NCI-H2196 treated with DMSO at 0.1 percent for 48 hours (cell line): ENCODE measurements at regions not wholly inside any gene's neighbourhood (a gene's known extent, or its start where the extent isn't known, plus 50 kb on each side); places are given as distances from the start of the nearest gene placed in this dataset.

Experiments used
- DNase-seq: peaks from one replicate; lab custom pipeline; 2025; ENCODE audit not compliant: unreplicated experiment; lab: John Stamatoyannopoulos, UW

GRCh38 chrX:7294483-7294882, 146.5 kb upstream of the PUDP start:
- no peak for DNase-seq

- no peak for DNase-seq
Measured at GRCh38 chrX:7286168-7286837, 138.3 kb upstream of the PUDP start.

GRCh38 chrX:7285765-7286164, 137.8 kb upstream of the PUDP start:
- DNase-seq: no peak

GRCh38 chrX:7283741-7284140, 135.8 kb upstream of the PUDP start:
- DNase-seq: no peak

GRCh38 chrX:7280520-7280919, 132.6 kb upstream of the PUDP start:
- DNase-seq: no peak

GRCh38 chrX:7272346-7272745, 124.4 kb upstream of the PUDP start:
- no peak for DNase-seq

- no peak for DNase-seq
Measured at GRCh38 chrX:7270933-7271332, 123.0 kb upstream of the PUDP start.

GRCh38 chrX:7269991-7270390, 122.0 kb upstream of the PUDP start:
- no peak for DNase-seq

GRCh38 chrX:7269589-7269988, 121.6 kb upstream of the PUDP start:
- DNase-seq: no peak

- DNase-seq: no peak
Measured at GRCh38 chrX:7266288-7266687, 118.3 kb upstream of the PUDP start.

- no peak for DNase-seq
Measured at GRCh38 chrX:7264399-7264798, 116.4 kb upstream of the PUDP start.

- no peak for DNase-seq
Measured at GRCh38 chrX:7263961-7264360, 116.0 kb upstream of the PUDP start.

- DNase-seq: no peak
Measured at GRCh38 chrX:7263330-7263729, 115.4 kb upstream of the PUDP start.

- DNase-seq: no peak
Measured at GRCh38 chrX:7262551-7262950, 114.6 kb upstream of the PUDP start.

GRCh38 chrX:7261672-7262332, 113.8 kb upstream of the PUDP start:
- DNase-seq: no peak

GRCh38 chrX:7254144-7254543, 106.2 kb upstream of the PUDP start:
- no peak for DNase-seq

GRCh38 chrX:7253565-7253964, 105.6 kb upstream of the PUDP start:
- DNase-seq: no peak

GRCh38 chrX:7252013-7252610, 104.2 kb upstream of the PUDP start:
- peak; percentile 1 for DNase-seq

GRCh38 chrX:7247346-7247745, 99.4 kb upstream of the PUDP start:
- DNase-seq: no peak

GRCh38 chrX:7244405-7244804, 96.5 kb upstream of the PUDP start:
- no peak for DNase-seq

GRCh38 chrX:7242613-7243012, 94.7 kb upstream of the PUDP start:
- no peak for DNase-seq

GRCh38 chrX:7240929-7241328, 93.0 kb upstream of the PUDP start:
- DNase-seq: no peak

GRCh38 chrX:7235071-7235470, 87.1 kb upstream of the PUDP start:
- no peak for DNase-seq
